IPS-18c (cell line): ENCODE measurements at regions not wholly inside any gene's neighbourhood (a gene's known extent, or its start where the extent isn't known, plus 50 kb on each side); places are given as distances from the start of the nearest gene placed in this dataset.
"Not testable (repeated sequence)": the region's sequence is repeated elsewhere in the genome, so short reads cannot be mapped to it uniquely, and the experiment has no call there.

Source experiments
- H3K4me3 ChIP-seq: 2 replicates; pipeline ENCODE4 v1.7.0; 2013; ENCODE audit warnings: low read depth, mild to moderate bottlenecking, low read length, moderate library complexity; ENCODE audit not compliant: insufficient read depth
- H3K9me3 ChIP-seq: one replicate; pipeline ENCODE4 v1.6.1; 2013; ENCODE audit warnings: mild to moderate bottlenecking, low read length, moderate library complexity; ENCODE audit not compliant: control insufficient read depth, insufficient read depth

DNA sequence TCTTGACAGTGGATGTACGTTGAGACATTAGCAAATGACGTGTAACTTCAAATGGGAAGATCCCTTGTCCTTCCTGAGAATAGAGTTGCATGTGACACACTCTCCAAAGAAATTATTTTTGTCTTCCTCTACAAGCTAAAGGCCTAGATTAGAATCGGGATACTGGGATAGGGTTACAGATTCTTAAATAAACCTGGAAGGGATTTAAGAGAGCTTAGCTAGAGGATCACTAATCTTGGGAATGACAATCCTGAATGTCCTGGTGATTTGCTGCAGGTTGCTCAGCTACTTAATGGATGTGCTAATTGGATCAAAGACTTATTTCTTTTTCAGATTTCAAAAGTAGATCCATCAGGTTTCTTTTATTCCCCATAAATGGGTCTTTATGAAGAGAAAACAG, 101.9 kb downstream of the KCNJ2 start:
- H3K4me3 ChIP-seq: no peak overlapping the region
- H3K9me3 ChIP-seq: no peaks in the 10 kb centered on the region

- H3K4me3 ChIP-seq: no peak overlapping the region
- H3K9me3 ChIP-seq: no peaks in the 10 kb centered on the region
Observed at GRCh38 chr17:70271672-70272071, 102.3 kb downstream of the KCNJ2 start.

- Histone ChIP-seq H3K4me3 (no peak overlapping the region), H3K9me3 (no peaks in the 10 kb centered on the region)
Observed at GRCh38 chr17:70274255-70274654, 104.9 kb downstream of the KCNJ2 start.

- Histone ChIP-seq H3K4me3 (no peak overlapping the region), H3K9me3 (no peaks in the 10 kb centered on the region)
Observed at GRCh38 chr17:70276906-70277305, 107.6 kb downstream of the KCNJ2 start.

GRCh38 chr17:70278844-70279462, 109.6 kb downstream of the KCNJ2 start:
- H3K4me3 ChIP-seq: no peak overlapping the region
- no peaks in the 10 kb centered on the region for H3K9me3 ChIP-seq

DNA sequence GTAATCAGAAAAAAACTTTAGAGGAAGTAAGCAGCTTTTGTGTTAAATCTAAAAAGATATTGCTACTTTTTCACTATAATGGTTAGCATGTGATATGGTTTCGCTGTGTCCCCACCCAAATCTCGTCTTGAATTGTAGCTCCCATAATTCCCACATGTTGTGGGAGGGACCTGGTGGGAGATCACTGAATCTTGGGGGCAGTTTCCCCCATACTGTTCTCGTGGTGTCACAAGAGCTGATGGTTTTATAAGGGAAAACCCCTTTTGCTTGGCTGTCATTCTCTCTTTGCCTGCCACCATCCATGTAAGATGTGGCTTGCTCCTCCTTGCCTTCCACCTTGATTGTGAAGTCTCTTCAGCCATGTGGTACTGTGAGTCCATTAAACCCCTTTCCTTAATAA, 117.1 kb downstream of the KCNJ2 start:
- no peaks in the 10 kb centered on the region for H3K9me3 ChIP-seq
- no peak overlapping the region for H3K4me3 ChIP-seq

GRCh38 chr17:70288540-70289290, 119.4 kb downstream of the KCNJ2 start:
- no peaks in the 10 kb centered on the region for H3K9me3 ChIP-seq
- no peak overlapping the region for H3K4me3 ChIP-seq

DNA sequence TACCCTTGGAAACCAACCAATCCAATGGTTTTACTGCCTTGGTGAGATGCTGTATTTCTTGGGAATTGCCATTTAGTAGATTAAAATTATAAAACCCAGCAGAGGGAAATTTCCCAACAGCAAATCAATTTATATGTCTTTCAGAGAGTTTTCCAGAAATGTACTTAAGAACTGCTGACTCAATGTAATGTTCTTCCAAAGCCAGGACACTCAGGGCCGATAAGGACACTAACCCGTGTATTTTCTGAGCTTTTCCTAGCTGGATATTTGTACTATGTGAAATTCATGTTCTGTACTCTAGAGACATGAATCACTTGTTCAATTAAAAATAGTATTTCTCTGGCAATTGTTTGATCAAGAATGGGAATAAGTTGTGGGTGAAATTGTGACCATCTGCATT, 121.4 kb downstream of the KCNJ2 start:
- H3K4me3 ChIP-seq: no peak overlapping the region
- H3K9me3 ChIP-seq: no peaks in the 10 kb centered on the region

GRCh38 chr17:70292366-70292765, 123.0 kb downstream of the KCNJ2 start:
- Histone ChIP-seq H3K4me3 (no peak overlapping the region), H3K9me3 (no peaks in the 10 kb centered on the region)

- not testable (repeated sequence) for H3K4me3 ChIP-seq, H3K9me3 ChIP-seq
Observed at GRCh38 chr17:70293564-70294310, 124.4 kb downstream of the KCNJ2 start.

GRCh38 chr17:70295329-70295728, 126.0 kb downstream of the KCNJ2 start:
- Histone ChIP-seq H3K9me3 (no peaks in the 10 kb centered on the region), H3K4me3 (no peak overlapping the region)

GRCh38 chr17:70295731-70296130, 126.4 kb downstream of the KCNJ2 start:
- Histone ChIP-seq H3K9me3 (no peaks in the 10 kb centered on the region), H3K4me3 (no peak overlapping the region)

DNA sequence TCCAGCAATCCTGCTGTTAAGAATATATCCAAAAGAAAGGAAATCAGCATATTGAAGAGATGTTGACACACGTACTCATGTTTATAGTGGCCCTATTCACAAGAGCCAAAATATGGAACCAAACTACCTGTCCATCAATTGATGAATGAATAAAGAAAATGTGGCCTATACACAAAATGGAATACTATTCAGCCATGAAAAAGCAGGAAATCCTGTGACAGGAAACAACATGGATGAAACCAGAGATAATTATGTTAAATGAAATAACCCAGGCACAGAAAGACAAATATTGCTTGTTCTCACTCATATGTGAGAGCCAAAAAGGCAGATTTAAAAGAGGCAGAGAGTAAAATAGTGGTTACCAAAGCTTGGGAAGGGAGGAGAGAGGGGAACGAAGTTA, 127.1 kb downstream of the KCNJ2 start:
- H3K9me3 ChIP-seq: no peaks in the 10 kb centered on the region

GRCh38 chr17:70297397-70297796, 128.1 kb downstream of the KCNJ2 start:
- H3K9me3 ChIP-seq: no peaks in the 10 kb centered on the region
- H3K4me3 ChIP-seq: no peak overlapping the region

More for the DNA sequence above, 127.1 kb downstream of the KCNJ2 start:
- H3K4me3 ChIP-seq: no peak overlapping the region

GRCh38 chr17:70298929-70299531, 129.7 kb downstream of the KCNJ2 start:
- Histone ChIP-seq H3K9me3 (no peaks in the 10 kb centered on the region), H3K4me3 (no peak overlapping the region)

DNA sequence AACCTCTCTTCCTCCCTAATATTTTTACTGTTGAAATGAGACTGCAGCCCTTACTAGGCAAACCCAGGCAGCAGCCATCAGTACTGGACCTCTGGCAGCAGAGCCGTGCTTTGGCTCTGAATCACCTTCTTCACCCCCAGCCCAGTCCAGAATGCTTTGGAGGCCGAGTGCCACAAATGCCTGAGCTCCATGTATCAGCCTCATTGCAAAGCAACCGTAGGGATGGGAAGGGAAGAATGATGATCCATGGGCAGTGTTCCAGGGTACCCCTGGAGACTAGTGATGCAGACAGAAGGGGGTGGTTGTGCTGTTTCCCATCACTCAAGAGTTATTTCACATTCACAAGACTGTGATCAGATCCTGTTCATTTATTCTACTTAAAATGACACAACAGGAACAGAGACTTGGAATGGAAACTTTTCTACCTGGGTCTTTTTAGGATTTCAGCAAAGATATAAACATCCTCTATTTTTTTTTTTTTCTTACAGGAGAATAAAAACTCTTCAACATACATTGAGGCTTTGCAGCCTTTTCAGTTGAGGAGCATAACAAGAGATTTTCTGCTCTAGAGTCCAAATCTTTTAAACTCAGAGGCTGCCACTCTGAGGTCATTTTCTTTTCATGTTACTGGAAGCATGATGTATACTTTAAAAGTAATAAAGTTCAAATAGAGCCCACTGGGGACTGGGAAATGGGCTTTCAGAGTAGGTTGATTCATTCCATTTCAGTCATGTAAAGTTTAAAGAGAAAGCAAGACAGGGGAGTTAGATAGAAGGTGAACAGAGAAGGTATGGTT, 138.3 kb downstream of the KCNJ2 start:
- H3K9me3 ChIP-seq: no peaks in the 10 kb centered on the region
- no peak overlapping the region for H3K4me3 ChIP-seq

GRCh38 chr17:70308618-70309017, 139.3 kb downstream of the KCNJ2 start:
- Histone ChIP-seq H3K4me3 (no peak overlapping the region), H3K9me3 (no peaks in the 10 kb centered on the region)
